IMR-90 (cell line): ENCODE measurements at regions not wholly inside any gene's neighbourhood (a gene's known extent, or its start where the extent isn't known, plus 50 kb on each side); places are given as distances from the start of the nearest gene placed in this dataset.

Experiments used
- ATAC-seq: fragments of 200-7000 bp; cut with Tn5 transposase; 2 replicates; pipeline ENCODE4 v1.9.1; 2020; ENCODE audit warnings: low read depth, mild to moderate bottlenecking, moderate library complexity
- BruUV-seq: library from RNA; stranded (reverse); fragments of 400-500 nt; replicated peaks from 2 replicates; lab custom pipeline; 2021; lab: Mats Ljungman, UMichigan
- CTCF ChIA-PET: fragments of 300-600 bp; formaldehyde crosslinking; extraction: SDS; loops from one replicate; lab custom pipeline; 2021; ENCODE audit warnings: antibody characterized with exemption; lab: Yijun Ruan, JAX
- POLR2A ChIA-PET: fragments of 300-600 bp; sonication (Branson Sonifier 250); formaldehyde crosslinking; loops from one replicate; lab custom pipeline; 2022; ENCODE audit warnings: antibody characterized with exemption; ENCODE audit not compliant: unreplicated experiment; lab: Charles Lee
- DNase-seq: peaks from one replicate; pipeline ENCODE4 v3.0.0; 2013
- H2AFZ ChIP-seq: replicated peaks from 2 replicates; pipeline ENCODE3; 2013; ENCODE audit warnings: low read length, mild to moderate bottlenecking; ENCODE audit not compliant: poor library complexity
- H2AK5ac ChIP-seq: 2 replicates; pipeline ENCODE4 v1.6.1; 2013; ENCODE audit warnings: low read depth, low read length, inconsistent platforms
- H2AK9ac ChIP-seq: replicated peaks from 2 replicates; pipeline ENCODE3; 2013; ENCODE audit warnings: mild to moderate bottlenecking, low read depth, low read length, moderate library complexity; ENCODE audit not compliant: poor library complexity
- H2BK120ac ChIP-seq: 2 replicates; pipeline ENCODE4 v1.6.1; 2013; ENCODE audit warnings: low read depth, low read length, inconsistent platforms
- H2BK15ac ChIP-seq: 3 replicates; pipeline ENCODE4 v1.6.1; 2013; ENCODE audit warnings: low read depth, low read length, inconsistent platforms
- H2BK20ac ChIP-seq: 2 replicates; pipeline ENCODE4 v1.6.1; 2013; ENCODE audit warnings: low read depth, mild to moderate bottlenecking, inconsistent platforms, low read length, moderate library complexity
- H2BK5ac ChIP-seq: 2 replicates; pipeline ENCODE4 v1.6.1; 2013; ENCODE audit warnings: mild to moderate bottlenecking, low read depth, low read length, inconsistent platforms; ENCODE audit not compliant: poor library complexity, severe bottlenecking
- H3K14ac ChIP-seq: replicated peaks from 2 replicates; pipeline ENCODE4 v1.6.1; 2013; ENCODE audit warnings: low read depth, low read length, inconsistent platforms
- H3K18ac ChIP-seq: 2 replicates; pipeline ENCODE4 v1.6.1; 2013; ENCODE audit warnings: low read depth, low read length, control low read depth
- H3K23ac ChIP-seq: 2 replicates; pipeline ENCODE4 v1.6.1; 2013; ENCODE audit warnings: low read depth, low read length, inconsistent platforms
- H3K27ac ChIP-seq: 2 replicates; pipeline ENCODE4 v1.5.1; 2013; ENCODE audit warnings: mild to moderate bottlenecking, control low read depth, low read length; ENCODE audit not compliant: insufficient read depth
- H3K27me3 ChIP-seq: 2 replicates; pipeline ENCODE4 v1.6.1; 2013; ENCODE audit warnings: low read length; ENCODE audit not compliant: control insufficient read depth, insufficient read depth
- H3K36me3 ChIP-seq: 2 replicates; pipeline ENCODE4 v1.6.1; 2013; ENCODE audit warnings: low read length, mixed read lengths; ENCODE audit not compliant: control insufficient read depth, insufficient read depth
- H3K4ac ChIP-seq: 2 replicates; pipeline ENCODE4 v1.6.1; 2013; ENCODE audit warnings: low read depth, low read length, inconsistent platforms
- H3K4me1 ChIP-seq: 2 replicates; pipeline ENCODE4 v1.6.1; 2013; ENCODE audit warnings: low read length, mixed read lengths; ENCODE audit not compliant: control insufficient read depth, insufficient read depth
- H3K4me2 ChIP-seq: 2 replicates; pipeline ENCODE4 v1.6.1; 2013; ENCODE audit warnings: low read depth, mild to moderate bottlenecking, control low read depth, low read length, moderate library complexity
- H3K4me3 ChIP-seq: 2 replicates; pipeline ENCODE4 v1.5.1; 2013; ENCODE audit warnings: low read depth, mild to moderate bottlenecking, control low read depth, low read length, moderate library complexity; ENCODE audit not compliant: insufficient read depth
- H3K56ac ChIP-seq: 2 replicates; pipeline ENCODE4 v1.6.1; 2013; ENCODE audit warnings: low read length, inconsistent platforms; ENCODE audit not compliant: insufficient read depth; ENCODE audit errors: extremely low read depth
- H3K79me1 ChIP-seq, 2 experiments: 2 replicates each; pipeline ENCODE4 v1.6.1; 2013; ENCODE audit warnings: low read length in 2 of 2, inconsistent platforms in 1 of 2, low read depth in 1 of 2
- H3K9ac ChIP-seq: 2 replicates; pipeline ENCODE4 v1.6.1; 2013; ENCODE audit warnings: low read depth, low read length, control low read depth
- H3K9me1 ChIP-seq: 2 replicates; pipeline ENCODE4 v1.6.1; 2013; ENCODE audit warnings: low read length, inconsistent platforms; ENCODE audit not compliant: insufficient read depth
- H3K9me3 ChIP-seq: 2 replicates; pipeline ENCODE4 v1.6.1; 2013; ENCODE audit warnings: low read length; ENCODE audit not compliant: control insufficient read depth, insufficient read depth
- H4K20me1 ChIP-seq: 2 replicates; pipeline ENCODE4 v1.6.1; 2013; ENCODE audit warnings: low read length, inconsistent platforms; ENCODE audit not compliant: insufficient read depth
- H4K5ac ChIP-seq: 2 replicates; pipeline ENCODE4 v1.6.1; 2013; ENCODE audit warnings: mild to moderate bottlenecking, low read depth, low read length, control low read depth
- H4K8ac ChIP-seq, 2 experiments: 2 replicates each; pipeline ENCODE4 v1.6.1; 2013; ENCODE audit warnings: low read depth in 2 of 2, low read length in 2 of 2, control low read depth in 1 of 2, inconsistent platforms in 1 of 2
- H4K91ac ChIP-seq: 2 replicates; pipeline ENCODE4 v1.6.1; 2013; ENCODE audit warnings: low read depth, low read length, inconsistent platforms; ENCODE audit not compliant: insufficient read depth
- BHLHE40 ChIP-seq: fragments of 150-350 bp; IDR thresholded peaks from 2 replicates; pipeline ENCODE4 v1.6.1; 2016; ENCODE audit warnings: mild to moderate bottlenecking, low read depth, low read length
- CTCF ChIP-seq: conservative IDR thresholded peaks from 2 replicates; pipeline ENCODE4 v1.5.1; 2012; ENCODE audit warnings: mild to moderate bottlenecking, low read depth, low read length, improper control_type of control experiment
- NFE2L2 ChIP-seq: fragments of 150-350 bp; IDR thresholded peaks from 2 replicates; pipeline ENCODE4 v1.6.1; 2016; ENCODE audit warnings: low read depth, mild to moderate bottlenecking, low read length
- USF2 ChIP-seq: fragments of 150-350 bp; IDR thresholded peaks from 2 replicates; pipeline ENCODE4 v1.6.1; 2017; ENCODE audit warnings: mild to moderate bottlenecking, antibody characterized with exemption, low read length, low read depth
- dilution Hi-C: fragments of 300-500 bp; cut with HindIII; formaldehyde crosslinking; loops from one replicate; pipeline ENCODE4 v1.14.3; 2018; ENCODE audit warnings: low sequenced_read_pairs; ENCODE audit not compliant: unreplicated experiment
- in situ Hi-C: fragments of 300-500 bp; cut with MboI; formaldehyde crosslinking; loops from 3 replicates; pipeline ENCODE4 v1.14.3; 2019; ENCODE audit warnings: low sequenced_read_pairs, inconsistent platforms, mixed read lengths
- intact Hi-C: fragments of 100-400 bp; cut with micrococcal nuclease; formaldehyde crosslinking; loops from 2 replicates; pipeline ENCODE4 v1.10.0; 2022

GRCh38 chr3:162443376-162443775 is 946.8 kb downstream of the OTOL1 start:
- Histone ChIP-seq H3K4me3 (no peak overlapping the region), H3K27me3 (no peaks in the 10 kb centered on the region), H3K18ac (no peak overlapping the region), H3K4me1 (no peaks in the 10 kb centered on the region), H4K5ac (no peak overlapping the region), H4K8ac (no peak overlapping the region), H2AK5ac (no peak overlapping the region), H2BK5ac (no peak overlapping the region), H2BK120ac (no peak overlapping the region), H2AK9ac (no peak overlapping the region), H3K9me1 (no peaks in the 10 kb centered on the region), H2AFZ (no peak overlapping the region), H3K79me1 (no peaks in the 10 kb centered on the region), H2BK15ac (no peak overlapping the region), H3K27ac (no peak overlapping the region), H4K91ac (no peak overlapping the region), H3K23ac (no peak overlapping the region), H3K14ac (no peak overlapping the region), H2BK20ac (no peak overlapping the region), H3K9me3 (no peaks in the 10 kb centered on the region), H3K56ac (no peak overlapping the region), H3K36me3 (no peaks in the 10 kb centered on the region), H3K4ac (no peak overlapping the region), H4K20me1 (no peaks in the 10 kb centered on the region), H3K9ac (no peak overlapping the region), H3K4me2 (no peak overlapping the region)
- ATAC-seq = no peak
- intact Hi-C loops = no loop called here
- no peak for DNase-seq
- ChIA-PET POLR2A (no interaction called here), CTCF (no interaction called here)
- dilution Hi-C loops = no loop called here
- in situ Hi-C loops = no loop called here
- no TSS peak for BruUV-seq
- TF ChIP-seq NFE2L2 (no peak), USF2 (no peak), CTCF (no peak), BHLHE40 (no peak)
